H1 (cell line): ENCODE measurements at regions not wholly inside any gene's neighbourhood (a gene's known extent, or its start where the extent isn't known, plus 50 kb on each side); places are given as distances from the start of the nearest gene placed in this dataset.

Experiments
- CEBPB ChIP-seq: IDR thresholded peaks from 2 replicates; pipeline ENCODE4 v1.6.1; 2012; ENCODE audit warnings: low read depth, low read length
- TF ChIP-seq, protein P1 (sequence below): IDR thresholded peaks from 2 replicates; pipeline ENCODE4 v1.6.1; 2012; ENCODE audit warnings: inconsistent platforms

DNA sequence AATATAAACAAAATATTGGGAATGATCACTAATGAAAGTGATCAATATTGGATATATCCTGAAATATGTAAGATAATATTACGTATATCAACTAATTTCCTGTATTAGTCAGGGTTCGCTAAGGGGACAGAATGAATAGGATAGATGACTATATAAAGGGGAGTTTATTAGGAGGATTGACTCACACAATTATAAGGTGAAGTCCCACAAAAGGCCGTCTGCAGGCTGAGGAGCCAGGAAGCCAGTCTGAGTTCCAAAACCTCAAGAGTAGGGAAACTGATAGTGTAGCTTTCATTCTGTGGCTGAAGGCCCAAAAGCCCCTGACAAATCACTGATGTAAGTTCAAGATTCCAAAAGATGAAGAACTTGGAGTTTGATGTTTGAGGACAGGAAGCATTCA, 561.1 kb downstream of the PRDM9 start (continued):
- TF ChIP-seq, protein P1, sequence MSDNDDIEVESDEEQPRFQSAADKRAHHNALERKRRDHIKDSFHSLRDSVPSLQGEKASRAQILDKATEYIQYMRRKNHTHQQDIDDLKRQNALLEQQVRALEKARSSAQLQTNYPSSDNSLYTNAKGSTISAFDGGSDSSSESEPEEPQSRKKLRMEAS: no peak
- TF ChIP-seq CEBPB: no peak
